ENCODE measurements at regions not wholly inside any gene's neighbourhood (a gene's known extent, or its start where the extent isn't known, plus 50 kb on each side); places are given as distances from the start of the nearest gene placed in this dataset.
A peak's percentile ranks its signal among the peaks of the same experiment; 100 is the strongest.

DNA sequence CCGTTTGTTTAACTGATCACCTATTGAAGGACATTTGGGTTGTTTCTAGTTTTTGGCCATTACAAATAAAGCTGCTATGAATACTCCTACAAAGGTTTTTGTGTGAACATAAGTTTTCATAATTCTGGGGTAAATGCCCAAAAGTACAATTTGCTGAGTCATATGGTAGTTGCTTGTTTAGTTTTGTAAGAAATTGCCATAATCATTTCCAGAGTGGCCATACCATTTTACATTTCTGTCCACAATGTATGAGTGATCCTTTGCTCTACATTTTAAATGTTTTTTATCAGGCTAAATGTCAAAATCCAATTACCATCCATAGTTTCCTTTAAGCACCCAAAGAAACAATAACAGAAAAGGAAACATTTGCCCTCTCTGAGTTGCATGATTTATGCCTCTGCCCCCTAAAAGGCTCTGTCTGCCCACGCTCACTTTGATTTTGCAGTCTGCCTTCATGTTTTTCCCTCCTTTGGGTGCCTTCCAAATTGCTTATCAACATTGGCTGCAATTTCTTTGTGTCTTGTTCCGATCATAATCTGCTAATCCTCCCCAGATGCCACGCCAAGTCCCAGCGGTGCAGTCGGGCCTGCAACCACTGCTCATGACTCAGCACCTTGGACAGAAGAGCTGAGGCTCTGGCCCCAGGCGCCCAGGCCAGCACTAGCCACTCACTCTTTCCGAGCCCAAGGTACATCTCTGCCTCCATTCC, 339.2 kb downstream of the PIK3R1 start:
- TF ChIP-seq CTCF (IDR thresholded peaks at IDR 0.05) (no peak), ZFX (IDR thresholded peaks at IDR 0.05; ENCODE audit: borderline replicate concordance) (no peak)
- 0 out of 2 replicates have a peak overlapping the region, but pooled peaks have one; percentile 30 for H3K27ac ChIP-seq

- TF ChIP-seq ZFX (IDR thresholded peaks at IDR 0.05; ENCODE audit: borderline replicate concordance): no peak
- TF ChIP-seq CTCF (IDR thresholded peaks at IDR 0.05): no peak
- H3K27ac ChIP-seq: no peak overlapping the region
These were observed 340.5 kb downstream of the PIK3R1 start for GRCh38 chr5:68555907-68556681.

GRCh38 chr5:68557162-68557936, 341.8 kb downstream of the PIK3R1 start:
- no peak overlapping the region for H3K27ac ChIP-seq
- TF ChIP-seq CTCF (IDR thresholded peaks at IDR 0.05) (no peak), ZFX (IDR thresholded peaks at IDR 0.05; ENCODE audit: borderline replicate concordance) (no peak)

DNA sequence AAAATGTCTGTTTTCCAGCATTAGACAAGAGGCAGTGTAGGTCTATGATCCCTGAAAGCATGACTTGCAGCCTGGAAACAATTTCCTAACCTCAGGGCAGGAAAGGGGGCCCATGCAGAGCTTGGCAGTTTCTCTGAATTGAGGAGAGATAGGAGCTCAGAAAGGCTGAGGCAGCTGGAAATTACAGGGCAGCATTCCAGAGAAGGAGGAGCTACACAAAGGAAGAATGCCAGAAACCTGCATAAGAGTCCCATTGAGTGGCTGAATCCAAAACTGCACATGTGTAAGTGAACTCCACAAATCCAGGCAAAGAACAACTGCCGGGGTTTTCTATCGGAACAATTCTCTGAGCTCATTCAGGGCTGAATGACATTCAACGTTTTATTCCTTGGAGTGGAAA, 346.8 kb downstream of the PIK3R1 start:
- no peak overlapping the region for H3K27ac ChIP-seq
- TF ChIP-seq CTCF (IDR thresholded peaks at IDR 0.05) (no peak), ZFX (IDR thresholded peaks at IDR 0.05; ENCODE audit: borderline replicate concordance) (no peak)

- no peak overlapping the region for H3K27ac ChIP-seq
- no peak for TF ChIP-seq CTCF (IDR thresholded peaks at IDR 0.05)
- TF ChIP-seq ZFX (IDR thresholded peaks at IDR 0.05; ENCODE audit: borderline replicate concordance): no peak
These were observed 349.9 kb downstream of the PIK3R1 start for GRCh38 chr5:68565427-68565826.

DNA sequence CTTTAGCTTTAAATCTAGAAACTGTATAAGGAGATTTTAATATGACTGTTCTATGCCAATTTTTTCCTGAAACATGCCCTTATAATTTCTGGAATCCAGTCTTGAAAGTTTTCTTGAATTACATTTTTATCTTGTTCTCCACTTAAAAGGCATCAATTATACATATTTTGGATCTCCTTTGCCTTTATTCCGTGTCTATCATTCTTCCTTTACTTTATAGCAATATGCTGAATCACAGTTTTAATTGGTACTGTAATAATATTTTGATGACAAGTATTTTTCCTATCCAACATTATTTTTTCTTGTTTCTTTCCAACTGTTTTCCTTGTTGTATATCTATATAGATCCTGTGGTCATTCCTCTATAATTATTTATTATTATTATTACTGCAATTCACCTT, 361.2 kb downstream of the PIK3R1 start:
- TF ChIP-seq ZFX (IDR thresholded peaks at IDR 0.05; ENCODE audit: borderline replicate concordance) (no peak), CTCF (IDR thresholded peaks at IDR 0.05) (no peak)
- H3K27ac ChIP-seq: no peak overlapping the region
